HL-60 (cell line): ENCODE measurements at regions not wholly inside any gene's neighbourhood (a gene's known extent, or its start where the extent isn't known, plus 50 kb on each side); places are given as distances from the start of the nearest gene placed in this dataset.
"Not testable (repeated sequence)": the region's sequence is repeated elsewhere in the genome, so short reads cannot be mapped to it uniquely, and the experiment has no call there.

Experiments
- DNase-seq, 2 experiments: peaks; one replicate each; pipeline ENCODE4 v3.0.0-alpha.2; 2010 to 2020; ENCODE audit warnings: low read depth in 1 of 2, low spot score in 1 of 2
- H3K27ac ChIP-seq: fragments of 250-450 bp; sonication (Bioruptor Pico); replicated peaks from 2 replicates; pipeline ENCODE4 v1.5.1; 2020; ENCODE audit warnings: mild to moderate bottlenecking, moderate library complexity
- H3K27me3 ChIP-seq: fragments of 250-450 bp; sonication (Bioruptor Pico); 2 replicates; pipeline ENCODE4 v1.5.1; 2021; ENCODE audit warnings: mild to moderate bottlenecking, moderate library complexity; ENCODE audit not compliant: insufficient read depth, poor library complexity, severe bottlenecking
- H3K4me3 ChIP-seq: replicated peaks from 2 replicates; pipeline ENCODE4 v1.5.1; 2011; ENCODE audit warnings: mild to moderate bottlenecking, control low read depth, low read length; ENCODE audit not compliant: insufficient read depth
- GABPA ChIP-seq: IDR thresholded peaks from 2 replicates; pipeline ENCODE4 v1.6.1; 2012; ENCODE audit warnings: low read depth
- POLR2AphosphoS5 ChIP-seq: IDR thresholded peaks from 2 replicates; pipeline ENCODE4 v1.6.1; 2012; ENCODE audit warnings: low read depth
- SPI1 ChIP-seq: IDR thresholded peaks from 2 replicates; pipeline ENCODE4 v1.6.1; 2012; ENCODE audit warnings: low read depth, mild to moderate bottlenecking, borderline replicate concordance
- TF ChIP-seq, protein P1 (sequence below): IDR thresholded peaks from one replicate; pipeline ENCODE4 v1.5.1; 2011; ENCODE audit warnings: low read length, control low read depth, inconsistent platforms; ENCODE audit not compliant: insufficient read depth
- TF ChIP-seq, protein P2 (sequence below): IDR thresholded peaks from 2 replicates; pipeline ENCODE4 v1.6.1; 2012; ENCODE audit warnings: low read depth; ENCODE audit not compliant: insufficient replicate concordance

GRCh38 chr13:97889803-97890202 lies 63.7 kb upstream of the IPO5 start:
- peaks cover 5% of the 10 kb centered on the region for H3K27me3 ChIP-seq

GRCh38 chr13:97890573-97890972 lies 62.9 kb upstream of the IPO5 start:
- no peak for DNase-seq
- H3K27ac ChIP-seq, result no peak overlapping the region
- peaks cover 5% of the 10 kb centered on the region for H3K27me3 ChIP-seq
- H3K4me3 ChIP-seq, result no peak overlapping the region
- TF ChIP-seq SPI1 (no peak), GABPA (no peak), POLR2AphosphoS5 (no peak)
- TF ChIP-seq, protein P1, sequence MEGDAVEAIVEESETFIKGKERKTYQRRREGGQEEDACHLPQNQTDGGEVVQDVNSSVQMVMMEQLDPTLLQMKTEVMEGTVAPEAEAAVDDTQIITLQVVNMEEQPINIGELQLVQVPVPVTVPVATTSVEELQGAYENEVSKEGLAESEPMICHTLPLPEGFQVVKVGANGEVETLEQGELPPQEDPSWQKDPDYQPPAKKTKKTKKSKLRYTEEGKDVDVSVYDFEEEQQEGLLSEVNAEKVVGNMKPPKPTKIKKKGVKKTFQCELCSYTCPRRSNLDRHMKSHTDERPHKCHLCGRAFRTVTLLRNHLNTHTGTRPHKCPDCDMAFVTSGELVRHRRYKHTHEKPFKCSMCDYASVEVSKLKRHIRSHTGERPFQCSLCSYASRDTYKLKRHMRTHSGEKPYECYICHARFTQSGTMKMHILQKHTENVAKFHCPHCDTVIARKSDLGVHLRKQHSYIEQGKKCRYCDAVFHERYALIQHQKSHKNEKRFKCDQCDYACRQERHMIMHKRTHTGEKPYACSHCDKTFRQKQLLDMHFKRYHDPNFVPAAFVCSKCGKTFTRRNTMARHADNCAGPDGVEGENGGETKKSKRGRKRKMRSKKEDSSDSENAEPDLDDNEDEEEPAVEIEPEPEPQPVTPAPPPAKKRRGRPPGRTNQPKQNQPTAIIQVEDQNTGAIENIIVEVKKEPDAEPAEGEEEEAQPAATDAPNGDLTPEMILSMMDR, result no peak
- TF ChIP-seq, protein P2, sequence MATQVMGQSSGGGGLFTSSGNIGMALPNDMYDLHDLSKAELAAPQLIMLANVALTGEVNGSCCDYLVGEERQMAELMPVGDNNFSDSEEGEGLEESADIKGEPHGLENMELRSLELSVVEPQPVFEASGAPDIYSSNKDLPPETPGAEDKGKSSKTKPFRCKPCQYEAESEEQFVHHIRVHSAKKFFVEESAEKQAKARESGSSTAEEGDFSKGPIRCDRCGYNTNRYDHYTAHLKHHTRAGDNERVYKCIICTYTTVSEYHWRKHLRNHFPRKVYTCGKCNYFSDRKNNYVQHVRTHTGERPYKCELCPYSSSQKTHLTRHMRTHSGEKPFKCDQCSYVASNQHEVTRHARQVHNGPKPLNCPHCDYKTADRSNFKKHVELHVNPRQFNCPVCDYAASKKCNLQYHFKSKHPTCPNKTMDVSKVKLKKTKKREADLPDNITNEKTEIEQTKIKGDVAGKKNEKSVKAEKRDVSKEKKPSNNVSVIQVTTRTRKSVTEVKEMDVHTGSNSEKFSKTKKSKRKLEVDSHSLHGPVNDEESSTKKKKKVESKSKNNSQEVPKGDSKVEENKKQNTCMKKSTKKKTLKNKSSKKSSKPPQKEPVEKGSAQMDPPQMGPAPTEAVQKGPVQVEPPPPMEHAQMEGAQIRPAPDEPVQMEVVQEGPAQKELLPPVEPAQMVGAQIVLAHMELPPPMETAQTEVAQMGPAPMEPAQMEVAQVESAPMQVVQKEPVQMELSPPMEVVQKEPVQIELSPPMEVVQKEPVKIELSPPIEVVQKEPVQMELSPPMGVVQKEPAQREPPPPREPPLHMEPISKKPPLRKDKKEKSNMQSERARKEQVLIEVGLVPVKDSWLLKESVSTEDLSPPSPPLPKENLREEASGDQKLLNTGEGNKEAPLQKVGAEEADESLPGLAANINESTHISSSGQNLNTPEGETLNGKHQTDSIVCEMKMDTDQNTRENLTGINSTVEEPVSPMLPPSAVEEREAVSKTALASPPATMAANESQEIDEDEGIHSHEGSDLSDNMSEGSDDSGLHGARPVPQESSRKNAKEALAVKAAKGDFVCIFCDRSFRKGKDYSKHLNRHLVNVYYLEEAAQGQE, result no peak

More at GRCh38 chr13:97889803-97890202, 63.7 kb upstream of the IPO5 start:
- Histone ChIP-seq H3K4me3 (no peak overlapping the region), H3K27ac (no peak overlapping the region)
- DNase-seq, result no peak
- TF ChIP-seq, protein P1, result no peak

- not testable (repeated sequence) for H3K27me3 ChIP-seq, DNase-seq, H3K27ac ChIP-seq, H3K4me3 ChIP-seq
Observed at GRCh38 chr13:97891964-97892363, 61.5 kb upstream of the IPO5 start.

DNA sequence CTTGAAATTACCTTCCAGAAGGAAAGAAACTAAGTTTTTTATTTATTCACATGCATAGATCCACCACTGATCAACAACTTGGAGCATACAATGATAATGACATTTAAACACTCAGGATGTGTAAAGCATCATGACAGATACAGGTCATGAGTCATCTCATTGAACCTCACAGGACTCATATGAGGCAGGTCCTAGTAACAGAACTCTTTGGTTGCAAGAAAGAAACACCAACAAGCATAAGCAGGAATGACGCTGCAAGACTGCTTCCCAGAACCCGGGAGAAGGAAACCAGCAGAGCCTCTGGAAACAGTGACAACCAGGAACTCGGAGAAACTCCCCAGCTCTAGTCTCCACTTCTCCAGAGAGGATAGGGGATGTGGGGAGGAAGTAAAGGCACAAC lies 60.8 kb upstream of the IPO5 start:
- no peak overlapping the region for H3K4me3 ChIP-seq
- H3K27me3 ChIP-seq, result peaks cover 5% of the 10 kb centered on the region
- no peak for DNase-seq
- no peak for TF ChIP-seq SPI1
- TF ChIP-seq POLR2AphosphoS5, result no peak
- TF ChIP-seq, protein P2, result no peak
- TF ChIP-seq, protein P1, result no peak
- TF ChIP-seq GABPA, result no peak
- H3K27ac ChIP-seq, result no peak overlapping the region
